ENCODE measurements at regions not wholly inside any gene's neighbourhood (a gene's known extent, or its start where the extent isn't known, plus 50 kb on each side); places are given as distances from the start of the nearest gene placed in this dataset.

DNA sequence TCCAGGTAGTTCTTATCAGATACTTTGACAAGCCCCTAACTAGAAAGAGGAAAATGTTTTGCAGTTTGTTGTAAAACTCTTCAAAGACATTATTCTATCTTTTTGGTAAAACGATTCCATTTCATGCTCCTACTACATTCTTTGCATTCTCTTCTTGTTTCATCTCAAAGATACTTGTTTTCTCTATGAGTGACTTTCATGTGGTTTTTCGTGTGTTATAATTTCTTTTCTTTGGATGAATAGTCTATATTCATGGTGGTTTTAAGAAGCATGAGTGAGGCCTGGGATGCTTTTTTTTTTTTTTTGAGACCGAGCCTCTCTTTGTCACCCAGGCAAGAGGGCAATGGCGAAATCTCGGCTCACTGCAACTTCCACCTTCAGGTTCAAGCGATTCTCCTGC lies 292.5 kb upstream of the LYZL1 start:
- no peak overlapping the region for H3K27ac ChIP-seq (ENCODE audit: low read length)
- ATAC-seq (no peak), DNase-seq (ENCODE audit: low read depth, low spot score) (no peak)
- intact Hi-C loops (cut with micrococcal nuclease; ENCODE audit: unreplicated experiment) (no loop called here), in situ Hi-C loops (cut with HindIII; ENCODE audit: low pct_unique_long_range_greater_than_20kb, low sequenced_read_pairs) (no loop called here)
- no peaks in the 10 kb centered on the region for H3K27me3 ChIP-seq (ENCODE audit: control insufficient read depth, insufficient read depth, low read length)
- BruUV-seq (replicated peaks) = no TSS peak
- H3K4me3 ChIP-seq (ENCODE audit: low read depth in 2 of 2, low read length in 2 of 2) = no peak overlapping the region
- no peaks in the 10 kb centered on the region for H3K9me3 ChIP-seq (ENCODE audit: control insufficient read depth, insufficient read depth, low read depth, low read length)
- ChIA-PET CTCF (no interaction called here), POLR2A (no interaction called here)
- H3K36me3 ChIP-seq (ENCODE audit: control insufficient read depth, insufficient read depth, low read length) = no peaks in the 10 kb centered on the region
- H3K4me1 ChIP-seq (ENCODE audit: control insufficient read depth, insufficient read depth, low read length) = no peaks in the 10 kb centered on the region
- TF ChIP-seq TCF7L2 (IDR thresholded peaks at IDR 0.05; ENCODE audit: low read depth, low read length) (no peak), SIN3A (IDR thresholded peaks at IDR 0.05; ENCODE audit: borderline replicate concordance, insufficient read depth, low read depth, low read length) (no peak), POLR2AphosphoS5 (IDR thresholded peaks at IDR 0.05; ENCODE audit: low read depth, low read length) (no peak)
- TF ChIP-seq, protein P1, sequence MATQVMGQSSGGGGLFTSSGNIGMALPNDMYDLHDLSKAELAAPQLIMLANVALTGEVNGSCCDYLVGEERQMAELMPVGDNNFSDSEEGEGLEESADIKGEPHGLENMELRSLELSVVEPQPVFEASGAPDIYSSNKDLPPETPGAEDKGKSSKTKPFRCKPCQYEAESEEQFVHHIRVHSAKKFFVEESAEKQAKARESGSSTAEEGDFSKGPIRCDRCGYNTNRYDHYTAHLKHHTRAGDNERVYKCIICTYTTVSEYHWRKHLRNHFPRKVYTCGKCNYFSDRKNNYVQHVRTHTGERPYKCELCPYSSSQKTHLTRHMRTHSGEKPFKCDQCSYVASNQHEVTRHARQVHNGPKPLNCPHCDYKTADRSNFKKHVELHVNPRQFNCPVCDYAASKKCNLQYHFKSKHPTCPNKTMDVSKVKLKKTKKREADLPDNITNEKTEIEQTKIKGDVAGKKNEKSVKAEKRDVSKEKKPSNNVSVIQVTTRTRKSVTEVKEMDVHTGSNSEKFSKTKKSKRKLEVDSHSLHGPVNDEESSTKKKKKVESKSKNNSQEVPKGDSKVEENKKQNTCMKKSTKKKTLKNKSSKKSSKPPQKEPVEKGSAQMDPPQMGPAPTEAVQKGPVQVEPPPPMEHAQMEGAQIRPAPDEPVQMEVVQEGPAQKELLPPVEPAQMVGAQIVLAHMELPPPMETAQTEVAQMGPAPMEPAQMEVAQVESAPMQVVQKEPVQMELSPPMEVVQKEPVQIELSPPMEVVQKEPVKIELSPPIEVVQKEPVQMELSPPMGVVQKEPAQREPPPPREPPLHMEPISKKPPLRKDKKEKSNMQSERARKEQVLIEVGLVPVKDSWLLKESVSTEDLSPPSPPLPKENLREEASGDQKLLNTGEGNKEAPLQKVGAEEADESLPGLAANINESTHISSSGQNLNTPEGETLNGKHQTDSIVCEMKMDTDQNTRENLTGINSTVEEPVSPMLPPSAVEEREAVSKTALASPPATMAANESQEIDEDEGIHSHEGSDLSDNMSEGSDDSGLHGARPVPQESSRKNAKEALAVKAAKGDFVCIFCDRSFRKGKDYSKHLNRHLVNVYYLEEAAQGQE (IDR thresholded peaks at IDR 0.05; ENCODE audit: insufficient read depth in 1 of 2, low read depth in 2 of 2, low read length in 1 of 2) = no peak
- TF ChIP-seq, protein P2, sequence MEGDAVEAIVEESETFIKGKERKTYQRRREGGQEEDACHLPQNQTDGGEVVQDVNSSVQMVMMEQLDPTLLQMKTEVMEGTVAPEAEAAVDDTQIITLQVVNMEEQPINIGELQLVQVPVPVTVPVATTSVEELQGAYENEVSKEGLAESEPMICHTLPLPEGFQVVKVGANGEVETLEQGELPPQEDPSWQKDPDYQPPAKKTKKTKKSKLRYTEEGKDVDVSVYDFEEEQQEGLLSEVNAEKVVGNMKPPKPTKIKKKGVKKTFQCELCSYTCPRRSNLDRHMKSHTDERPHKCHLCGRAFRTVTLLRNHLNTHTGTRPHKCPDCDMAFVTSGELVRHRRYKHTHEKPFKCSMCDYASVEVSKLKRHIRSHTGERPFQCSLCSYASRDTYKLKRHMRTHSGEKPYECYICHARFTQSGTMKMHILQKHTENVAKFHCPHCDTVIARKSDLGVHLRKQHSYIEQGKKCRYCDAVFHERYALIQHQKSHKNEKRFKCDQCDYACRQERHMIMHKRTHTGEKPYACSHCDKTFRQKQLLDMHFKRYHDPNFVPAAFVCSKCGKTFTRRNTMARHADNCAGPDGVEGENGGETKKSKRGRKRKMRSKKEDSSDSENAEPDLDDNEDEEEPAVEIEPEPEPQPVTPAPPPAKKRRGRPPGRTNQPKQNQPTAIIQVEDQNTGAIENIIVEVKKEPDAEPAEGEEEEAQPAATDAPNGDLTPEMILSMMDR (IDR thresholded peaks at IDR 0.05) = no peak

DNA sequence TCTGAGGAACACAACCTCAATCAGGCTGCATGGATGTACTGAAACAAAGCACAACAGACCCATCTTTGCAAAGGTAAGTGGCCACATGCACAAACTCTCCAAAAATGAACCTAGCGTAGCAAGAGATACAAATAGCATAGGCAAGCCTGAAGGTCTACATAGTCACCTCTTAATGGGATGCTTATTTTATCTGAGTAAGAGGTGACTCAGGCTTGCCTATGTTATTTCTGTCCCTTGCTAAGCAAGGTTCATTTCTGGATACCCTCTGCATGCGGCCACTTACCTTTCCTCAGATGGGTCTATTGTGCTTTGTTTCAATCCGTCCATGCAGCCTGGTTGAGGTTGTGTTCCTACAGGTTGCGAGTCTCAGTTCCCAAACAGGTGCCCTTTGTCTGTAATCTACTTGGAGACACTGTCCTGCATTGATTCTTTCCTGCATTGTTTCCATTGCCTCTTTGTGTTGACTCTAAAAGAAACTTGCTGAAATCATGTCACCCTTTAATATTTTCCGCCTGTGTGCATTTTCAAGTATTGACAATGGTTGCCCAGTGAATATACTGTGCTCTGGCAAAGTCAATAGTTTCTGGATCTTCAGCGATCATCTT lies 291.8 kb upstream of the LYZL1 start:
- no peaks in the 10 kb centered on the region for H3K9me3 ChIP-seq (ENCODE audit: control insufficient read depth, insufficient read depth, low read depth, low read length)
- no peak for DNase-seq (ENCODE audit: low read depth, low spot score)
- intact Hi-C loops (cut with micrococcal nuclease; ENCODE audit: unreplicated experiment) = no loop called here
- H3K4me1 ChIP-seq (ENCODE audit: control insufficient read depth, insufficient read depth, low read length) = no peaks in the 10 kb centered on the region
- H3K27me3 ChIP-seq (ENCODE audit: control insufficient read depth, insufficient read depth, low read length) = no peaks in the 10 kb centered on the region
- H3K27ac ChIP-seq (ENCODE audit: low read length) = no peak overlapping the region
- BruUV-seq (replicated peaks) = no TSS peak
- CTCF ChIA-PET = no interaction called here
- no peak overlapping the region for H3K4me3 ChIP-seq (ENCODE audit: low read depth in 2 of 2, low read length in 2 of 2)
- no peak for ATAC-seq
- in situ Hi-C loops (cut with HindIII; ENCODE audit: low pct_unique_long_range_greater_than_20kb, low sequenced_read_pairs) = no loop called here
- H3K36me3 ChIP-seq (ENCODE audit: control insufficient read depth, insufficient read depth, low read length) = no peaks in the 10 kb centered on the region
- POLR2A ChIA-PET = no interaction called here
- TF ChIP-seq, protein P2 (IDR thresholded peaks at IDR 0.05) = no peak

All from Panc1 (cell line).